ENCODE measurements at regions not wholly inside any gene's neighbourhood (a gene's known extent, or its start where the extent isn't known, plus 50 kb on each side); places are given as distances from the start of the nearest gene placed in this dataset.
A peak's percentile ranks its signal among the peaks of the same experiment; 100 is the strongest.

GRCh38 chr11:47917599-47918369 is 62.6 kb upstream of the PTPRJ start (continued):
- TF ChIP-seq ARID3A (IDR thresholded peaks at IDR 0.05; ENCODE audit: borderline replicate concordance, low read depth, low read length) = no peak
- no peak for TF ChIP-seq ELK3 (CRISPR knock-in tag; IDR thresholded peaks at IDR 0.05)
- no peak for TF ChIP-seq ZNF274 (IDR thresholded peaks at IDR 0.05; ENCODE audit: borderline replicate concordance, low read depth, low read length)
- TF ChIP-seq NCOA6 (IDR thresholded peaks at IDR 0.05) = no peak
- 0 out of 2 replicates have a peak, but pooled peaks have one; percentile 9 for TF ChIP-seq SMARCA4 (IDR thresholded peaks at IDR 0.05)
- 0 out of 2 replicates have a peak, but pooled peaks have one; percentile 46 for TF ChIP-seq CTBP1 (IDR thresholded peaks at IDR 0.05; ENCODE audit: borderline replicate concordance)
- peak in 1 of 2 experiments; percentile 66; a peak in 2 of 4 replicates for TF ChIP-seq RCOR1 (IDR thresholded peaks at IDR 0.05; ENCODE audit: borderline replicate concordance in 1 of 2, low read depth in 2 of 2, low read length in 2 of 2)
- TF ChIP-seq BCOR (IDR thresholded peaks at IDR 0.05) = peak; percentile 34; the same call in 1 of the 2 replicates
- TF ChIP-seq ZNF668 (CRISPR knock-in tag; IDR thresholded peaks at IDR 0.05) = no peak
- TF ChIP-seq RBM25 (IDR thresholded peaks at IDR 0.05; ENCODE audit: low read depth, low read length, severe bottlenecking) = peak; percentile 54
- TF ChIP-seq ZBTB40 (IDR thresholded peaks at IDR 0.05) = 0 out of 2 replicates have a peak, but pooled peaks have one; percentile 9
- no peak for TF ChIP-seq ZBTB40 (CRISPR knock-in tag; IDR thresholded peaks at IDR 0.05)
- no peak for TF ChIP-seq NR2C2 (CRISPR knock-in tag; IDR thresholded peaks at IDR 0.05)
- TF ChIP-seq NR2C2 (tag; IDR thresholded peaks at IDR 0.05) = peak; percentile 59
- TF ChIP-seq GATAD2B (IDR thresholded peaks at IDR 0.05; ENCODE audit: borderline replicate concordance) = no peak

Measured in K562 (cell line).